HFF-Myc (cell line): ENCODE measurements at regions not wholly inside any gene's neighbourhood (a gene's known extent, or its start where the extent isn't known, plus 50 kb on each side); places are given as distances from the start of the nearest gene placed in this dataset.
"Not testable (repeated sequence)": the region's sequence is repeated elsewhere in the genome, so short reads cannot be mapped to it uniquely, and the experiment has no call there.

Source experiments
- DNase-seq: peaks from one replicate; pipeline ENCODE4 v3.0.0-alpha.2; 2011; ENCODE audit warnings: low read depth; ENCODE audit errors: extremely low read depth
- H3K4me3 ChIP-seq: replicated peaks from 2 replicates; pipeline ENCODE4 v1.5.1; 2011; ENCODE audit warnings: low read depth, mild to moderate bottlenecking, control low read depth, low read length
- CTCF ChIP-seq: IDR thresholded peaks from 2 replicates; pipeline ENCODE4 v1.5.1; 2012; ENCODE audit warnings: mild to moderate bottlenecking, low read depth, low read length, control low read depth; ENCODE audit errors: missing control alignments

- H3K4me3 ChIP-seq: no peak overlapping the region
- TF ChIP-seq CTCF: no peak
- DNase-seq: no peak
Observed at GRCh38 chr2:138307099-138307498, 194.5 kb upstream of the SPOPL start.

- H3K4me3 ChIP-seq: no peak overlapping the region
- DNase-seq: no peak
- TF ChIP-seq CTCF: no peak
Observed at GRCh38 chr2:138309760-138310159, 191.8 kb upstream of the SPOPL start.

GRCh38 chr2:138312061-138312460 lies 189.5 kb upstream of the SPOPL start:
- no peak for DNase-seq
- H3K4me3 ChIP-seq: no peak overlapping the region
- no peak for TF ChIP-seq CTCF

- H3K4me3 ChIP-seq, DNase-seq: not testable (repeated sequence)
Observed at GRCh38 chr2:138315619-138316018, 186.0 kb upstream of the SPOPL start.

GRCh38 chr2:138319616-138320015 lies 182.0 kb upstream of the SPOPL start:
- TF ChIP-seq CTCF: no peak
- no peak overlapping the region for H3K4me3 ChIP-seq
- DNase-seq: no peak

GRCh38 chr2:138321458-138321857 lies 180.1 kb upstream of the SPOPL start:
- no peak overlapping the region for H3K4me3 ChIP-seq
- DNase-seq: no peak
- TF ChIP-seq CTCF: no peak

- no peak overlapping the region for H3K4me3 ChIP-seq
- DNase-seq: no peak
- TF ChIP-seq CTCF: no peak
Observed at GRCh38 chr2:138323382-138324067, 178.0 kb upstream of the SPOPL start.
